Glutamatergic neuron (in vitro differentiated cells): ENCODE measurements at regions not wholly inside any gene's neighbourhood (a gene's known extent, or its start where the extent isn't known, plus 50 kb on each side); places are given as distances from the start of the nearest gene placed in this dataset.

ENCODE experiments used
- DNase-seq: peaks from one replicate; pipeline ENCODE4 v3.0.0; 2022
- H3K27ac Mint-ChIP-seq: one replicate; pipeline ENCODE4 v1.8.0; 2020; ENCODE audit warnings: mild to moderate bottlenecking, mixed read lengths, inconsistent platforms; ENCODE audit not compliant: unreplicated experiment
- H3K27me3 Mint-ChIP-seq: one replicate; pipeline ENCODE4 v1.8.0; 2020; ENCODE audit warnings: mild to moderate bottlenecking, moderate library complexity, mixed read lengths, inconsistent platforms; ENCODE audit not compliant: unreplicated experiment
- H3K36me3 Mint-ChIP-seq: one replicate; pipeline ENCODE4 v1.8.0; 2020; ENCODE audit warnings: mild to moderate bottlenecking, mixed read lengths, inconsistent platforms; ENCODE audit not compliant: unreplicated experiment
- H3K4me1 Mint-ChIP-seq: one replicate; pipeline ENCODE4 v1.8.0; 2020; ENCODE audit warnings: mild to moderate bottlenecking, low read depth, mixed read lengths, inconsistent platforms; ENCODE audit not compliant: unreplicated experiment
- H3K4me3 Mint-ChIP-seq: one replicate; pipeline ENCODE4 v1.8.0; 2020; ENCODE audit warnings: mild to moderate bottlenecking, mixed read lengths, inconsistent platforms; ENCODE audit not compliant: unreplicated experiment
- H3K9me3 Mint-ChIP-seq: one replicate; pipeline ENCODE4 v1.8.0; 2020; ENCODE audit warnings: mild to moderate bottlenecking, moderate library complexity, mixed read lengths, inconsistent platforms; ENCODE audit not compliant: unreplicated experiment
- TF ChIP-seq, protein P1 (sequence below): fragments of 200-600 bp; sonication (generic); IDR thresholded peaks from one replicate; pipeline ENCODE4 v1.5.0; 2021; ENCODE audit not compliant: partially characterized antibody, unreplicated experiment

DNA sequence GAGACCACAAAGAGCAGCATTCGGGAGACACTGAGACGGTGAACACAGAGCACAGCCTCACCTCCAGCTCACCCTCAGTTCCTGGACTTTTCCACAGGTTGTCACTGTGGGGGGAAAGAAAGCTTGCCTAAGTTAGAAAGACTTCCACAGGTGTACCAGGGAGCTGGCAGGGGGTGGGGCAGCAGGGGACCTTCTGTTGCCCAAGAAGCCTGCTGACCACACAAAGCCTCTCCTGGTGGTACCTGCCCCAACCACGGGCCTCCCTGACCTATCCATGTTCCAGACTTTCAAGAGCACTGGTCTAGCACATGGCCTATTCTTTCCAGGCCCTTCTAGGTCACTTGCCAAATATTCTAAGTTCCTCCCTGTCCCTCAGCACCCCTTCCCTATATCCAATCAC lies 550.8 kb downstream of the BNC2 start:
- TF ChIP-seq, protein P1, sequence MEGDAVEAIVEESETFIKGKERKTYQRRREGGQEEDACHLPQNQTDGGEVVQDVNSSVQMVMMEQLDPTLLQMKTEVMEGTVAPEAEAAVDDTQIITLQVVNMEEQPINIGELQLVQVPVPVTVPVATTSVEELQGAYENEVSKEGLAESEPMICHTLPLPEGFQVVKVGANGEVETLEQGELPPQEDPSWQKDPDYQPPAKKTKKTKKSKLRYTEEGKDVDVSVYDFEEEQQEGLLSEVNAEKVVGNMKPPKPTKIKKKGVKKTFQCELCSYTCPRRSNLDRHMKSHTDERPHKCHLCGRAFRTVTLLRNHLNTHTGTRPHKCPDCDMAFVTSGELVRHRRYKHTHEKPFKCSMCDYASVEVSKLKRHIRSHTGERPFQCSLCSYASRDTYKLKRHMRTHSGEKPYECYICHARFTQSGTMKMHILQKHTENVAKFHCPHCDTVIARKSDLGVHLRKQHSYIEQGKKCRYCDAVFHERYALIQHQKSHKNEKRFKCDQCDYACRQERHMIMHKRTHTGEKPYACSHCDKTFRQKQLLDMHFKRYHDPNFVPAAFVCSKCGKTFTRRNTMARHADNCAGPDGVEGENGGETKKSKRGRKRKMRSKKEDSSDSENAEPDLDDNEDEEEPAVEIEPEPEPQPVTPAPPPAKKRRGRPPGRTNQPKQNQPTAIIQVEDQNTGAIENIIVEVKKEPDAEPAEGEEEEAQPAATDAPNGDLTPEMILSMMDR = no peak
- Mint-ChIP-seq H3K36me3 (peaks cover 4% of the 10 kb centered on the region), H3K27ac (no peak overlapping the region), H3K9me3 (peaks cover 5% of the 10 kb centered on the region), H3K4me1 (peaks cover 20% of the 10 kb centered on the region), H3K4me3 (no peak overlapping the region), H3K27me3 (peaks cover 4% of the 10 kb centered on the region)
- no peak for DNase-seq

DNA sequence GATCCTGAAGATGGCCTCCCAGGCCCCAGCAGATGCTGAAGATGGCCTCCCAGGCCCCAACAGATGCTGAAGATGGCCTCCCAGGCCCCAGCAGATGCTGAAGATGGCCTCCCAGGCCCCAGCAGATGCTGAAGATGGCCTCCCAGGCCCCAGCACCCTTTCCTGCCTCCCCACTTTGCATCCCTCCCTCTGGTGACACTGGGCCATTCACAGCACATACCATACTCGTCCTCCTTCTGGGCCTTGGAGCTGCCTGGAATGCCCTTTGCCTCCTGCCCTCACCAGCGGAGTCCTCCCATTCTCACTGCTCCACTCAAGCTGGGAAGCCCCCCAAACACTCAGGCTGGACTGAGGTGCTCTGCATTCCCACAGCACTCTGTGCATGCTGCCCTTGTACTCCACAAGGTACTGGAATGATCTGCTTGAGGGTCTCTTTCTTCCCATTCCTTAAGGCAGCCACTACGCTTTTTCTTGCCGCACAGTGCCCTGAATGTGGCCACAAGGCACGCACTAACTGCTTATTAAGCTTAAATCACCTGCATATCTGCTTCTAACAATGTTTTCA lies 550.0 kb downstream of the BNC2 start:
- Mint-ChIP-seq H3K36me3 (peaks cover 4% of the 10 kb centered on the region), H3K27me3 (peaks cover 6% of the 10 kb centered on the region), H3K4me3 (no peak overlapping the region), H3K4me1 (peaks cover 24% of the 10 kb centered on the region), H3K9me3 (peaks cover 6% of the 10 kb centered on the region), H3K27ac (no peak overlapping the region)
- DNase-seq = no peak
- TF ChIP-seq, protein P1 = no peak

DNA sequence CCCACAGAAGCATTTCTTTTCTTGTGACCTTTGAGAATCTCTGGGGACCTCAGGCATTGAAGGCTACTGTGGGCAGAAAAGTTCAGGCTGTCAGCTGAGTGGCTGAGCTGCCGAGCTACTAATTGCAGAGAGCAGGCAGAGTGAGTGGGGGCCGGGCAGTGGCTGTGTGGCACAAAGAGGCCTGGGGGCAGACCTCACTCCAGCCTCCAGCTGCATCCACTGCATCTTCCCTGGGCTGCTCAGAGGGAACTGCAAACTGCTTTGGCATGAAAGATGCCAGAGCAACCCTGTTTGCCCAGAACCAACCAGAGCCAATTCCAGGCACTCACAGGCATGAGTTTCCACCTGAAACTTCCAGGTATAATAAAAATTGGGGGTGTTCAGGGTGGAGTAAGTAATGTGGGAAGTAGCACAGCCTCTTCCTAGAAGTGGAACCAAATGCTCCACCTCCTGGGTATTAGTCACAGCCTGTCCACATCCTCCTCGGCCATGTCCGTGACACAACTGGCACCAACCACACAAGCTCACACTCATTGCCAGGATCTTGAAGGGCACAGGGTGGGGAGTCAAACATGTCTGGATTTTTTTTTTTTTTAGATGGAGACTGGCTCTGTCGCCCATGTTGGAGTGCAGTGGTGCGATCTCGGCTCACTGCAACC lies 548.9 kb downstream of the BNC2 start:
- Mint-ChIP-seq H3K4me1 (peaks cover 24% of the 10 kb centered on the region), H3K9me3 (peaks cover 9% of the 10 kb centered on the region), H3K36me3 (peaks cover 4% of the 10 kb centered on the region), H3K4me3 (no peak overlapping the region), H3K27ac (no peak overlapping the region), H3K27me3 (peaks cover 8% of the 10 kb centered on the region)
- DNase-seq = no peak
- TF ChIP-seq, protein P1 = no peak

DNA sequence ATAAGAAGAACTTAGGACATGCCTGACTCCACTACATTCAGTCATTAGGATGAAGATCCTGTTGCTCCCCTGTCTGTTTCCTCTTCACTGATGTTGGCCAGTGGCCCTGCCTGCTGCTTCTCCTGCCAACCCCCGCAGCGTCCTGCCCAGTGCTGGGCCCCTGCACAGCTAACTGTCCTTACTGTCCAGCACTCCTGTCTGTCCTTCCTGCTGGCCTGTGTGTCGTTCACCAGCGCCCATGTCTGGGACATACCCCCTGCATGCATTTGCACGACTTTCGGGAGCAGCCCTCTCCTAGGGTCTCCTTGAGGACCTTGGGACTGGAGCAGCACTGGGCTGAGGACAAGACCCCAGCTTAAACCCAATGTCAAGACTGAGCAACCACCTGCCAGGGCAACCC lies 547.6 kb downstream of the BNC2 start:
- TF ChIP-seq, protein P1 = no peak
- no peak overlapping the region for H3K27ac Mint-ChIP-seq
- peaks cover 4% of the 10 kb centered on the region for H3K36me3 Mint-ChIP-seq
- H3K27me3 Mint-ChIP-seq = peaks cover 9% of the 10 kb centered on the region
- no peak for DNase-seq
- H3K4me3 Mint-ChIP-seq = no peak overlapping the region
- peaks cover 27% of the 10 kb centered on the region for H3K4me1 Mint-ChIP-seq
- peaks cover 5% of the 10 kb centered on the region for H3K9me3 Mint-ChIP-seq

DNA sequence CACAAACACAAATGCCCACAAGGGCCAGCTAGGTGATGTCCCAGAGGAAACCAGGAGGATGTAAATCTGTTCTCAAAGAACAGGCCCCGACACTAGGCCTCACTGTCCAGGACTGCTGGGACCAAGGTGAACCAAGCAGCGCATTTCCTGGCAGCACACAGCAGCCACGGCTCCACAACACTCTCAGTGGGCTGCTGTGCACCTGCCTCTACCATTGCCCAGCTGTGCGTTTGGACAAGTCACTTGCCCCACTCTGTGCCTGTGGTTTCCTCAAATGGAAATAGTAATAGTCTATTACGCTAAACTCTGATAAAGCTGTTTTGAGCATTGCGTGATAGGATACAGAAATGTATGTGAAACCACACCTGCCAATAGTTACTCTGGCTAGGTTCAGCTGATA lies 544.5 kb downstream of the BNC2 start:
- Mint-ChIP-seq H3K4me1 (peaks cover 36% of the 10 kb centered on the region), H3K4me3 (no peak overlapping the region), H3K9me3 (peaks cover 3% of the 10 kb centered on the region), H3K27me3 (peaks cover 5% of the 10 kb centered on the region), H3K27ac (no peak overlapping the region), H3K36me3 (no peaks in the 10 kb centered on the region)
- DNase-seq = no peak
- TF ChIP-seq, protein P1 = no peak
